GM19035 (cell line): ENCODE measurements at regions not wholly inside any gene's neighbourhood (a gene's known extent, or its start where the extent isn't known, plus 50 kb on each side); places are given as distances from the start of the nearest gene placed in this dataset.

Source experiments
- ATAC-seq: cut with Tn5 transposase; IDR thresholded peaks from one replicate; pipeline ENCODE4 v1.9.1; 2021; ENCODE audit not compliant: unreplicated experiment

GRCh38 chr2:129422028-129422427 is 557.4 kb upstream of the RAB6C start:
- ATAC-seq, result no peak

DNA sequence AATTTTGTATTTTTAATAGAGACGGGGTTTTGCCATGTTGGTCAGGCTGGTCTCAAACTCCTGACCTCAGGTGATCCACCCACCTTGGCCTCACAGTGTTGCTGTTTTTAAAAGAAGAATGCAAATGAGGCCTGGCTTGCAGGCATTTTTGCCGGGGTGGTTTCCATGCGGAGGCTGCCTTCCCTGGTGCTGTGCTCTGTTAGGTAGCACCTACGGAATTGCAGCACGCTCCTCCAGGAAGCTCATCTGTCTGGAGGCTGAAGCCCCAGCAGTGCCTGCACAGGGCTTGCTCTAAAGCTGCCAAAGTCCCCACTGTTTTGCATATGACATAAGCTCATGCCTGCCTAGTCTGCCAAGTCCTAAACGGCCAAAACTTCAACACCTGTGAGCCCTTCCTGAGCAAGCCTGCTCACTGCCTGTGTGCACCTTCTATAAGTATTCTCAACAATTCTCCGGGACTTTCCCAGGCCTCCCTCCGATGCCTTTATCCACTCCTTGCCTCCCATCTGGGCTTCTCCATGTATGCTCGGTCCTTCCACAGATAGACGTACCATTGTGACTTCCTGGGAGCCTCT is 551.3 kb upstream of the RAB6C start:
- no peak for ATAC-seq

GRCh38 chr2:129430911-129431310 is 548.6 kb upstream of the RAB6C start:
- no peak for ATAC-seq

- no peak for ATAC-seq
Observed at GRCh38 chr2:129431881-129432280, 547.6 kb upstream of the RAB6C start.

DNA sequence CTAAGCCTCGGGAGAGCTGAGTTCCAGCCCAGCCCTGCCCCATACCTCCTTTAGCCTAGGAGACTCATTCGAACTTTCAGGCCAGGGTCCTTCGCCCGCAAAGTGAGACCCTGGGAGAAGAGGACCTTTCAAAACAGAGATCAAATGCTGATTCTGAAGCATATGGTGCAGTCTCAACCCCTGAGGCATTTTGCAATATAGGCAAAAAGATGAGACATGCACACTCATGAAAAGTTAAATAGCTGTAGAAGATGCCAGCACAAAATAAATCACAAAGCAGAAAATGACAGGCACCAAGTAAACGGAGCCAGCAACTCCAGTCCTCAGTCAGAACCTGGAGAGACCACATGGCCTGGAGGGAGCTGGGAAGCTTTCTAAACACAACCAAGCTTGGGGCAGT is 542.7 kb upstream of the RAB6C start:
- ATAC-seq, result no peak

DNA sequence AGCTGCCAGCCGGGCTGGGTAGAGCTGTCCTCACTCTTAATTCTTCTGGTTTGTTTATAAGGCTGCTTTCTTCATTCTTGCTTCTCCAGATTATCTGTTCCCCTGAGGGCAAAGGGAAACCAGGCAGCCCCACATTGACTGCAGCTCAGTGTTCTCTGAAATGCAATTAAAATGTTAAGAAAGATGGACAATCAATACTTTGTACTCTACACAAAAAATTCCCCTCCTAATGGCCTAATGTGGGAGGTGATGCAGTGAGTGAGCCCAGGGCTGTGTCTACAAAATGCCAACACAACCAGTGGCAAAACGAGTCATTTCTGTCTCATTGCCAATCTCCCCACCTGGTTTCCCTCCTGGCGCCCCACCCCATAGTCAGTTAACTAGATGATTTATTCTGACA is 541.7 kb upstream of the RAB6C start:
- ATAC-seq, result no peak

- ATAC-seq, result no peak
Observed at GRCh38 chr2:129438501-129439057, 540.9 kb upstream of the RAB6C start.

- no peak for ATAC-seq
Observed at GRCh38 chr2:129439406-129440302, 539.8 kb upstream of the RAB6C start.

DNA sequence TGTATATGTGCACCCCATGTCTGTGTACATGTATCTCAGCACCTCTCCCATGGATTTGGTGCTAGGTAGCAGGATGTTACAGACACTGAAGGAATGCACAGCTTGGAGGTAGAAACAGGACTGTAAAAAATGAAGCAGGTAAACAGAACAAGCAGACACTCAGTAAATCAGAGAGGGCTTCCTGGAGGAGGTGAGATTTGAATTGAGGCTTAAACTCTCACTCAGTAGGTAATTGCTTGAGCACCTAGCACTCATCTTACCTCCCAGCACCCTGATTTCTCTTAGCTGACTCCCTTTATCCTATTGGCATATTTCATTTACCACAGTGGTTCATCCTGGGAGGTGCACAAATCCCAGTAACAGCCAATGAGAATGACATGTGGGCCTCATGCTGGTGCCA is 537.9 kb upstream of the RAB6C start:
- ATAC-seq, result no peak

GRCh38 chr2:129443235-129443864 is 536.1 kb upstream of the RAB6C start:
- ATAC-seq, result no peak

DNA sequence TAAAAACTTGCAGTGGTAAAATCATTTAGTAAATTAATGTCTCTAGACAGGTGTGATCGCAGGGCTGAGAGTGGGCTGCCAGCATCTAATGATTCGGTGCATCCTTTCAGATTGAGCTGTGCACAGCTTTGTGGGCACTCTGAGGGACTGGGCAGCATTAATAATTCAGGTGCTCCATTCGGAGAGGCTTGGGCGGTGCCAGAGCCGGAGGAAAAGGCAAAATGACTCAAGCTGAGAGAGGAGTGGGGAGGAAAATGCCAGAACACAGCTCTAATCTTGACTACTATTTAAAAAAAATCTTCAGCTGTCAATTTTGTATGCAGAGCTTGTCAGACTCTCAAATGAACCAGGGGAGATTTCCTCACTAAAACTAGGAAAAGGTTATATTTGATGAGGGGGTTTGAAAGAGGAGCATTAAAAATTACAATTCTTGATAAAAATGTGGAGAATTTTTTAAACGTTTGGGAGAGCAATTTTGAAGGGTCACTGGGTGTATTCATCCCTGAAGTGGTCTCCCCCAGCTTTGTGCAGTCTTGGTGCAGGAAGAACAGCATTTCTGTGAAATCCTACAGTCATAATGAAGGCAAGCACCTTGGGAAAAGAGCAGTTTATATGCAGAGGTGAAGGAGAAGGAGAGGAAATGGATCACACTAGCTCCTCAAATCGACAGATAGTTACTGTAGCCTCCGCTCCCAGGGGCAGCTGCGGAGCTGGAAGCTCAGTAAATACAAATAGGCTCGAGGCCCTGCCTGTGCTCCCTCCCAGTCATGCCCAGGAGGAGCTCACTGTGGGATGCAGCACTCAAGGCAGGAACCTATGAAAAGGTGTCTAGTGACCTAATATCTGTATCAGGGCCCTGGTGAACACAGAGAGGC is 535.4 kb upstream of the RAB6C start:
- ATAC-seq, result no peak

DNA sequence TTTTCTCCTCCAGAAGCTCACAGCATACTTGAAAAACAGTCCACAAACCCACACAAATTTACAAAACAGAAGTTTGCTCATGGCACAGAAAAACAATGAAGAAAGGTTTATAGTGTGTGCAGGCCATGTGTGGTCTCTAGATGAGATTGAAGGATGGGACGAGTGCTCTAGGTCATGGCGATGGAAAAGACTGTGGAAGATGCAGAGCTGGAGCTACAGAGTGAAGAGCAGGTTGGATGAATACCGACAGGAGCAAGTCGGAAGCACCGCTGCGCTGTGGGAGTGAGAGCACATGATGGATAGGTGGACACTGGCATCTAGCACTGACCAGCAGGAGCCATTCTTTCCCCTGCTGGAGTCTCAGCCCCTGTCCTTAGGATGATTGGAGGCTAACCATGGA is 534.7 kb upstream of the RAB6C start:
- ATAC-seq, result no peak

DNA sequence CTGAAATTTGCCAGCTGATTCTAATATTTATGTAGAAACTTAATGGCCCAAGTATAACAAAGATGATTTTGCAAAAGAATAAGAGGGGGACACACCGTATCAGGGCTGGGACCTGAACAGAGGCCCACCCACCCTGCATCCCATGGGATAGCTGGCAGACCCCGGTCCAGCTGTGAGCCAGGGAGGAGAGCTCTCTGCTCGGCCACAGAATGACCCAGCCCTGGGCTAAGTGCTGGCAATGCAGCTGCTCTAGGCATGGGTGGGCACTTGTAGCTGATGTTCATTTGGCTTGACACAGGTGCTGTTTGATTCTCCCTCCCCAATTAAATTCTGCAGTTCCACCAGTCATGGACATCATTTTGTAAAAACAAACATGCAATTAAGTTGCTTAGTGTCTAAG is 522.8 kb upstream of the RAB6C start:
- ATAC-seq, result no peak

- no peak for ATAC-seq
Observed at GRCh38 chr2:129457277-129457818, 522.1 kb upstream of the RAB6C start.

GRCh38 chr2:129458006-129458405 is 521.5 kb upstream of the RAB6C start:
- ATAC-seq, result no peak

DNA sequence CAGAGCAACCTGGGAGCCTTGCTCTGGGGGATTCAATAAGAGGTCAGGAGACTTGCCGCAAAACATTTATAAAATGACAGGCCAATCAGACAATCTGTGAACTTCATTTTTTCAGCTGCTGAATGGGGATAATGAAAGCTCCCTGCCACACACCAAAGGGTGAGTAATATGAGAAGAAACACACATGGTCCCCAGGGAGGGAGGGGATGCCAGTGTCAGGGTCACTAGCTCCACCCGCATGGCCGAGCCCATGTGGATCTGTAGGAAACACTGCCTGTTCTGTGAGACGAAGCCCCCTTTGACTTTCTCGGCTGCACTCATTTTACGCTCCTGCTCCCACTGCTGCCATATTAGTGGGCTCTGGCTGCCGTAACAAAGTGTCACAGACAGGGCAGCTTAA is 521.0 kb upstream of the RAB6C start:
- no peak for ATAC-seq

GRCh38 chr2:129459200-129459876 is 520.1 kb upstream of the RAB6C start:
- no peak for ATAC-seq

- no peak for ATAC-seq
Observed at GRCh38 chr2:129459881-129460280, 519.6 kb upstream of the RAB6C start.

DNA sequence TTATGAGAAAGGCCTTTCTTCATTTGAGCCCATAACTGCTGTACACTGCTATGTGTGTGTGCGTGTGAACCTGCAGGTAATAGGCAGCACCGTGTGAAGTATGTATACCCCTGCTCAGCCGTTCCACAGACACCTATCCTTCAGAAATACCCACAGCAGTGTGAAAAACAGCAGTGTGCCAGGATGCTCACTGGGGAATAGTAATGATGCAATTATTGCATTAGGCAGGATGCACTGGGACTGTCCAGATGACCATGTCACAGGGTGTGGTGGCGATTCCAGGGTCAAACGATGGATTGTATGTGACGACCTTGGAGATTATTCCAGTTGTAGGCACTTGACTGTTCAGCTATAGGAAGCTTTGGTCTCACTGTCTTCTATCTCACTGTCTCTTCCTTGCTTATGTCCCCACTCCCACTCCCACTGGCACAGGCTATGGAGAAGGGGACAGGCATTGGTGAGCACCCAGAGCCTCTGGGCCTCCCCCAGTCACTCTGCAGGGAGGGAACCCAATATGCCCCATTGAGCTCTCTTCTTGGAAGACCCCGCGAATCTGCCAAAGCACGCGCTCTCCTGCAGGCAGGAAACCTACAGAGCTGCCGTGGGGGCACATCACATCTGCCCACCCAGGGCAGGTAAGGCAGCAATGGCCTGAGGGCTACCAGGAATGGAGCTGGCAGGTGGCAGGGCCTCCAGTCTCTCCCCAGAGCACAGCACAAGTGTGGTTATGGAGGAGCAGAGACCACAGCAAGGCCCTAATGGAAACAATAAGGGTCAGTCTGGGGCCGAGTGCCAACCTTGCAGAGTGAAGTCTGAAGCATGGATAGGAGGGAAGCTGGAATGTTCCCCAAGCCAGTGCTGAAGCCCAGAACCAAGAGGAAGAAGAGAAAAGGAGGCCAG is 518.9 kb upstream of the RAB6C start:
- ATAC-seq, result no peak
